ENCODE measurements at regions not wholly inside any gene's neighbourhood (a gene's known extent, or its start where the extent isn't known, plus 50 kb on each side); places are given as distances from the start of the nearest gene placed in this dataset.

DNA sequence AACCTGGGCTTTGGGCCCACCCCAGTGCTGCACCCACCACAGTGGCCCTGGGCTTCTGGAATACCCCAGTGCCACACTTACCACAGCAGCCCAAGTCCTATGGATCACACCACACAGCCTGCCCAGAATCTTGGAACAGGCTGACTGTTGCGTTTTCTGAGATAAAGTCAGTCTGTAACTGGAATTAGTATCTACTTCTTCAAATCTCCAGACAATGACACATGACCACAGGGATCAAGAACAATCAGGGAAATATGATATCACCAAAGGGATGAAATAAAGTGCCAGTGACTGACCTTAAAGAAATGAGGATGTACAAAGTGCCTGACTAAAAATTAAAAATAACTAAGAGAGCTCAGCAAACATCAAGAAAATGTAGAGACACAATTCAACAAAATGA lies 239.7 kb upstream of the PLD5 start:
- DNase-seq (ENCODE audit: low read depth): no peak
- TF ChIP-seq, protein P1, sequence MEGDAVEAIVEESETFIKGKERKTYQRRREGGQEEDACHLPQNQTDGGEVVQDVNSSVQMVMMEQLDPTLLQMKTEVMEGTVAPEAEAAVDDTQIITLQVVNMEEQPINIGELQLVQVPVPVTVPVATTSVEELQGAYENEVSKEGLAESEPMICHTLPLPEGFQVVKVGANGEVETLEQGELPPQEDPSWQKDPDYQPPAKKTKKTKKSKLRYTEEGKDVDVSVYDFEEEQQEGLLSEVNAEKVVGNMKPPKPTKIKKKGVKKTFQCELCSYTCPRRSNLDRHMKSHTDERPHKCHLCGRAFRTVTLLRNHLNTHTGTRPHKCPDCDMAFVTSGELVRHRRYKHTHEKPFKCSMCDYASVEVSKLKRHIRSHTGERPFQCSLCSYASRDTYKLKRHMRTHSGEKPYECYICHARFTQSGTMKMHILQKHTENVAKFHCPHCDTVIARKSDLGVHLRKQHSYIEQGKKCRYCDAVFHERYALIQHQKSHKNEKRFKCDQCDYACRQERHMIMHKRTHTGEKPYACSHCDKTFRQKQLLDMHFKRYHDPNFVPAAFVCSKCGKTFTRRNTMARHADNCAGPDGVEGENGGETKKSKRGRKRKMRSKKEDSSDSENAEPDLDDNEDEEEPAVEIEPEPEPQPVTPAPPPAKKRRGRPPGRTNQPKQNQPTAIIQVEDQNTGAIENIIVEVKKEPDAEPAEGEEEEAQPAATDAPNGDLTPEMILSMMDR (IDR thresholded peaks at IDR 0.05; ENCODE audit: low read depth, low read length, missing control alignments): no peak
- in situ Hi-C loops (cut with HindIII; ENCODE audit: low sequenced_read_pairs): no loop called here
- H3K4me3 ChIP-seq (ENCODE audit: low read depth, low read length): no peak overlapping the region

DNA sequence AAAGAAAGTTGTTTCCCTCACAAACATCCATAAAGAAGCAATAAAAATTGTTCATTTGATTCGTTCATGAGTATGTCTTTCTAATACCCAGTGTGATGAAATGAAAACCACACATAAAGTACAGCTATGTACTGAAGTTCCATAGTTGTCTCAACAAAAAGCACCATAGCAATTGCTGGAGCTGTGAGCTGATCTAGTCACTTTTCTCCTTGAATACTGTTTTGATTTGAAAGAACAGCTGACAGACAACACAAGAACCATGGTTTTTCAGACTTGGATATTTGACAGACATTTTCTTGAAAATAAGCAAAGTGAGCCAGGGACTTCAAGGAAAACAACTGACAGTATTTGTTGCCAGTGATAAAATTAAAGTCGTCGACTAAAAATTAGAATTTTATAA lies 237.1 kb upstream of the PLD5 start:
- DNase-seq (ENCODE audit: low read depth): no peak
- H3K4me3 ChIP-seq (ENCODE audit: low read depth, low read length): no peak overlapping the region
- in situ Hi-C loops (cut with HindIII; ENCODE audit: low sequenced_read_pairs): no loop called here
- TF ChIP-seq, protein P1 (IDR thresholded peaks at IDR 0.05; ENCODE audit: low read depth, low read length, missing control alignments): no peak

DNA sequence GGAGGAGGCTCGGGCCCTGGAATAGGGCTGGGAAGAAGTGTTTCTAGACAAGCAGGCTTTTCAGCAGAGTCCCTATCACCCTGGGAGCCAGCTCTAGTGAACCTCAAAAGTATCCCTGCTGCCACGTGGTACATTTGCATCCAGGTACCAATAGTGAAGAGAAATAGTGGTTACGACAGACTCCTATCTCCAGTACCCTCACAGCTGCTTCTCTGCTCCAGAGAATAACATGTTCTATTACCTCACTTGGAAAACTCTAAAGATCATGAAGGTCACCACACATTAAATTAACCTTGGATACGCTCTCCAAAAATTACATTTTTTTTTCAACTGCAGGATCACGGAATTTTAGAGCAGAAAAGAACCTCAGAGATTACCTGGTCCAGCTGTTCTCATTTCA lies 230.4 kb upstream of the PLD5 start:
- in situ Hi-C loops (cut with HindIII; ENCODE audit: low sequenced_read_pairs): no loop called here
- no peak overlapping the region for H3K4me3 ChIP-seq (ENCODE audit: low read depth, low read length)
- TF ChIP-seq, protein P1 (IDR thresholded peaks at IDR 0.05; ENCODE audit: low read depth, low read length, missing control alignments): no peak
- no peak for DNase-seq (ENCODE audit: low read depth)

DNA sequence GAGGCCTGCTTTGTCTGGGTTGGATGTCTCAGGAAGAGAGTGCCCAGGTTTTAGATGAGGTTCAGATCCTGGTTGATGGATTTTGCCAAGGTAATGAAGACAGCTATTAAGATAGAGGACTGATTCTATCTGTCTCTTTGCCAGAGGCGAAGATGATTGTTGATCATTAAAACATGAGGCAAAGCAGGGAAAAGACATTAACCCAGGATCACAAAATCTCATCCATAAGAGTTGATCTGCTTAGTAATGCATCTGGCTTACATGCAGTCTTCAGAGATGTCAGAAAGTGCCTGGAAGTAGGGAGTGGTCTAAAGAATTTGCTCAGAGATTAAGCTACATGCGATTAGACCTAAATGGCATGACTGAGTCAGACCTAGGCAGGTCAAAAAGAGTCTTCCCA lies 229.6 kb upstream of the PLD5 start:
- TF ChIP-seq, protein P1 (IDR thresholded peaks at IDR 0.05; ENCODE audit: low read depth, low read length, missing control alignments): no peak
- in situ Hi-C loops (cut with HindIII; ENCODE audit: low sequenced_read_pairs): no loop called here
- DNase-seq (ENCODE audit: low read depth): no peak
- H3K4me3 ChIP-seq (ENCODE audit: low read depth, low read length): no peak overlapping the region

DNA sequence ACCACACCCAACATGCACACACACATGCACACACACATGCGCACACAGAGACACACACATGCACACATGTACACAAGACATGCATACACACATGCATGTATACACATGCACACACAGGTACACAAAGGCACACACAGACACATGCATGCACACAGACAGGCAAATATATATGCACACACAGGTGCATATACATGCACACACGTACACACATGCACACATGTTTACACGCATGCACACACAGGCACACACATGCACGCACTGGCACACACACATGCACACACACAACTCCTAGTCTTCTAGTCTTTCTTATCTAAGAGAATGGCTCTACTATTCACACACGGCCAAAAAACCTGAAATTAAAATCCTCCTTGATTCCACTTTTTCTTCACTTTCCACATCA lies 222.7 kb upstream of the PLD5 start:
- no peak for DNase-seq (ENCODE audit: low read depth)
- in situ Hi-C loops (cut with HindIII; ENCODE audit: low sequenced_read_pairs): no loop called here
- H3K4me3 ChIP-seq (ENCODE audit: low read depth, low read length): no peak overlapping the region
- TF ChIP-seq, protein P1 (IDR thresholded peaks at IDR 0.05; ENCODE audit: low read depth, low read length, missing control alignments): no peak

DNA sequence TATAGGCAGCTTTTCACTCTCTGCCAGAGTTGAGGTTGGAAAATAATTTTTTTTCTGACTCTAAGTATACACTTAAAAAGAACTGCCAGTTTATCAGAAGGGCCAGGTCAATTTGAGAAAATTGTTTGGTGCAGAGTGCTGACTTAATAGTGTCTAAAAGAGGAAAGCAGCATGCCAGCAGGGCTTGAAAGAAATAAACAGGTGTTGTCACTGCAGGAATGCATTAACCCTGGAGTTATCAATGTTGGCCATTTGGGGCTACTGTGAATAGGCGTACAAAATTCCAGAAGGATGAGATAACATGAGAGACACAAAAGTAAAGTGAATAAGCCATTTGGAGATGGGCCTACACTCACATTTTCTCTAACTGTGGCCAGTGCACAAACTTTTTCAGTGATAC lies 220.6 kb upstream of the PLD5 start:
- H3K4me3 ChIP-seq (ENCODE audit: low read depth, low read length): no peak overlapping the region
- TF ChIP-seq, protein P1 (IDR thresholded peaks at IDR 0.05; ENCODE audit: low read depth, low read length, missing control alignments): no peak
- in situ Hi-C loops (cut with HindIII; ENCODE audit: low sequenced_read_pairs): no loop called here
- no peak for DNase-seq (ENCODE audit: low read depth)

Measured in astrocyte of the cerebellum (primary cell).